ENCODE measurements at regions not wholly inside any gene's neighbourhood (a gene's known extent, or its start where the extent isn't known, plus 50 kb on each side); places are given as distances from the start of the nearest gene placed in this dataset.

DNA sequence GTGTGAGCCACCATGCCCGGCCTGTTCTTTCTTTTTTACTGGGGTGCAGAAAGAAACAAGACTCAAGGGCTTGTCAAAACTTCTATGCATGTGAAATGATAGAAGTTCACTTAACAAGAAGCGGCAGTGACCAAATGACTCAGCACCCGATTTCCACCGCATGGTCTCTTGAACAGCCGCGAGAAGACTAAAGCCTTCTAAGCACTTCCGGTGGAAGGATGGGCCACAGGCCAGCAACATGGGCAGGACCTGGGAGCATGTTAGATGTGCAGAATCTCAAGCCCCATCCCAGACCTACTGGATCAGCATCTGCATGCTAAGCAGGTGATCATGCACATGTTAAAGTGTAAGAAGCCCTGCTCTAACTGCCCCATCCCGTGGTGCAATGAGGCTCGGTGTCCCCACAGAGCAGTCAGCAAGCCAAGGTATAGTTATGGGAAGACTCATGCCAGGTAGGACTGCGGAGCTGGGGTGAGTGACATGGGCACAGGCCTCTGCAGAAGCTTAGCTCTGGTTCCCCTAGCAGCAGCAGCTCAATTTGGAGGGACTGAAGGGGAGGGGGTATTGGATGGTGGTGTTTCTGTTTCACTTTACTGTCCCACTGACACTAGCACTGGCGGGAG, 88.5 kb upstream of the HNF1B start:
- TF ChIP-seq, protein P1, sequence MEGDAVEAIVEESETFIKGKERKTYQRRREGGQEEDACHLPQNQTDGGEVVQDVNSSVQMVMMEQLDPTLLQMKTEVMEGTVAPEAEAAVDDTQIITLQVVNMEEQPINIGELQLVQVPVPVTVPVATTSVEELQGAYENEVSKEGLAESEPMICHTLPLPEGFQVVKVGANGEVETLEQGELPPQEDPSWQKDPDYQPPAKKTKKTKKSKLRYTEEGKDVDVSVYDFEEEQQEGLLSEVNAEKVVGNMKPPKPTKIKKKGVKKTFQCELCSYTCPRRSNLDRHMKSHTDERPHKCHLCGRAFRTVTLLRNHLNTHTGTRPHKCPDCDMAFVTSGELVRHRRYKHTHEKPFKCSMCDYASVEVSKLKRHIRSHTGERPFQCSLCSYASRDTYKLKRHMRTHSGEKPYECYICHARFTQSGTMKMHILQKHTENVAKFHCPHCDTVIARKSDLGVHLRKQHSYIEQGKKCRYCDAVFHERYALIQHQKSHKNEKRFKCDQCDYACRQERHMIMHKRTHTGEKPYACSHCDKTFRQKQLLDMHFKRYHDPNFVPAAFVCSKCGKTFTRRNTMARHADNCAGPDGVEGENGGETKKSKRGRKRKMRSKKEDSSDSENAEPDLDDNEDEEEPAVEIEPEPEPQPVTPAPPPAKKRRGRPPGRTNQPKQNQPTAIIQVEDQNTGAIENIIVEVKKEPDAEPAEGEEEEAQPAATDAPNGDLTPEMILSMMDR (conservative IDR thresholded peaks at IDR 0.05; ENCODE audit: low read depth, low read length), result no peak
- no peak for TF ChIP-seq EZH2 (IDR thresholded peaks at IDR 0.05; ENCODE audit: borderline replicate concordance, low read depth, low read length, poor library complexity, severe bottlenecking)

Data from A673 (cell line).